GM12878 (cell line): ENCODE measurements at regions not wholly inside any gene's neighbourhood (a gene's known extent, or its start where the extent isn't known, plus 50 kb on each side); places are given as distances from the start of the nearest gene placed in this dataset.

Experiments
- BHLHE40 ChIP-seq, 2 experiments: fragments of 450-650 bp in 1 of 2; IDR thresholded peaks; 2 replicates each; pipeline ENCODE4 v1.6.1; 2011 to 2017; ENCODE audit warnings: low read depth in 2 of 2, borderline replicate concordance in 1 of 2, improper control_type of control experiment in 1 of 2, low read length in 1 of 2, mild to moderate bottlenecking in 1 of 2
- CEBPB ChIP-seq, 2 experiments: fragments of 150-350 bp in 1 of 2; IDR thresholded peaks; 2 replicates each; pipeline ENCODE4 v1.6.1; 2012 to 2014; ENCODE audit warnings: low read depth in 2 of 2, low read length in 2 of 2, borderline replicate concordance in 1 of 2, inconsistent platforms in 1 of 2
- CREB1 ChIP-seq: IDR thresholded peaks from 2 replicates; pipeline ENCODE4 v1.6.1; 2012; ENCODE audit warnings: low read depth, mild to moderate bottlenecking, inconsistent platforms
- FOXM1 ChIP-seq: IDR thresholded peaks from 2 replicates; pipeline ENCODE4 v1.6.1; 2012; ENCODE audit warnings: low read depth, mild to moderate bottlenecking, inconsistent platforms, low read length, moderate library complexity
- MAX ChIP-seq: IDR thresholded peaks from 2 replicates; pipeline ENCODE4 v1.6.1; 2012; ENCODE audit warnings: low read depth, low read length, improper control_type of control experiment
- NFIC ChIP-seq: IDR thresholded peaks from 2 replicates; pipeline ENCODE4 v1.6.1; 2012; ENCODE audit warnings: low read depth, mild to moderate bottlenecking, inconsistent platforms, low read length, moderate library complexity
- PAX5 ChIP-seq: IDR thresholded peaks from 2 replicates; pipeline ENCODE4 v1.6.1; 2011; ENCODE audit warnings: low read depth, low read length, borderline replicate concordance
- PML ChIP-seq: IDR thresholded peaks from 2 replicates; pipeline ENCODE4 v1.6.1; 2012; ENCODE audit warnings: low read length, inconsistent platforms
- POLR2A ChIP-seq: IDR thresholded peaks from 2 replicates; pipeline ENCODE4 v1.6.1; 2011; ENCODE audit warnings: low read depth, mild to moderate bottlenecking, low read length
- RELB ChIP-seq: fragments of 450-650 bp; IDR thresholded peaks from 2 replicates; pipeline ENCODE4 v1.6.1; 2017; ENCODE audit warnings: low read depth, mild to moderate bottlenecking, moderate library complexity
- RUNX3 ChIP-seq: IDR thresholded peaks from 2 replicates; pipeline ENCODE4 v1.6.1; 2012; ENCODE audit warnings: low read length, inconsistent platforms
- SMC3 ChIP-seq: IDR thresholded peaks from 2 replicates; pipeline ENCODE4 v1.6.1; 2011; ENCODE audit warnings: low read length, improper control_type of control experiment, borderline replicate concordance
- YY1 ChIP-seq: IDR thresholded peaks from 2 replicates; pipeline ENCODE4 v1.6.1; 2011; ENCODE audit warnings: low read depth, mild to moderate bottlenecking, low read length
- ZNF217 ChIP-seq: fragments of 450-650 bp; IDR thresholded peaks from 2 replicates; pipeline ENCODE4 v1.6.1; 2017; ENCODE audit warnings: antibody characterized with exemption, mild to moderate bottlenecking
- ZNF24 ChIP-seq: fragments of 450-650 bp; IDR thresholded peaks from 2 replicates; pipeline ENCODE4 v1.6.1; 2017; ENCODE audit warnings: antibody characterized with exemption, mild to moderate bottlenecking
- TF ChIP-seq, protein P1 (sequence below), 3 experiments: IDR thresholded peaks in 2 of 3; conservative IDR thresholded peaks in 1 of 3; 2 replicates each; pipeline ENCODE4 v1.5.1; 2011; ENCODE audit warnings: low read depth in 3 of 3, low read length in 3 of 3, mild to moderate bottlenecking in 3 of 3, control low read depth in 2 of 3, moderate library complexity in 2 of 3, inconsistent platforms in 1 of 3, mixed read lengths in 1 of 3; ENCODE audit not compliant: control insufficient read depth in 2 of 3, insufficient read depth in 1 of 3; ENCODE audit errors: extremely low read depth in 1 of 3

DNA sequence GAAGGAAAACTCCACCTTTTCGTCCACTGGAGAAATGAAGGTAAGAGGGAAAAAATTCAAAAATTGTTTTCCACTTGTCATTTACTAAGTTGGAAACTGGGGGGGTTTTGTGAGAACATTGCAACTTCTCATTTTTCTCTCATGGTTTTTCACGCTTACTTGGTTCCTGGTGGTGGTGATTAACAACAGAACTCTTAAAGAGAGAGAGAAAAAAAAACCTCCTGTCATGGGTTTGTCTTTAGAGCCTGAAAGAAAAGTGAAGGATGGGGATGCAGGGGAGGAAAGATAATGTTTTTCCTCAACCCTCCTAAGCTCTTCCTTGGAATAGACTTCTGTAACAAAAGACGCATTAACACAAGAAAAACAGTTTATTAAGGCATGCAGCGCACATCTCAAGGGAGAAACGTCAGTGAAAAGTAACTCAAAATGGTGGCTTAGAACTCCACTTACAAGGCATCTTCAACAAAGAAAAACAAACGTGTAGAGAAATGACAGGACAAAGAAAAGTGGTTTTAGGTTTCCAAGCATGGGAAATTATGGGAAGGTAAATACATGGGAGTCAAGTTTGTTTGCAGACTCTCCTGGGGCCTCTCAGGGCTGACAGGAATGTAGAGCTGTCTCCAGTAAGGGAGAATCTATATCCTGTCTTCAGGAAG lies 81.9 kb upstream of the ATF7IP start (continued):
- TF ChIP-seq RELB (peak; percentile 82; the same call in 1 of the 2 replicates), POLR2A (no peak), CEBPB (IDR thresholded peaks at IDR 0.05; ENCODE audit: borderline replicate concordance in 1 of 2, low read depth in 2 of 2, low read length in 2 of 2) (0 out of 4 replicates have a peak, but pooled peaks of 1 of the 2 experiments have one; percentile 49), MAX (no peak), PAX5 (peak; percentile 89), PML (peak; percentile 85), SMC3 (0 out of 2 replicates have a peak, but pooled peaks have one; percentile 11), ZNF24 (no peak), RUNX3 (peak; percentile 69), FOXM1 (peak; percentile 89), ZNF217 (peak; percentile 80), BHLHE40 (IDR thresholded peaks at IDR 0.05; ENCODE audit: borderline replicate concordance in 1 of 2, low read depth in 2 of 2, low read length in 1 of 2) (peak in 1 of 2 experiments; percentile 31; a peak in 1 of 4 replicates), CREB1 (peak; percentile 10; the same call in 1 of the 2 replicates), NFIC (peak; percentile 92), YY1 (peak; percentile 65; the same call in 1 of the 2 replicates)
- TF ChIP-seq, protein P1, sequence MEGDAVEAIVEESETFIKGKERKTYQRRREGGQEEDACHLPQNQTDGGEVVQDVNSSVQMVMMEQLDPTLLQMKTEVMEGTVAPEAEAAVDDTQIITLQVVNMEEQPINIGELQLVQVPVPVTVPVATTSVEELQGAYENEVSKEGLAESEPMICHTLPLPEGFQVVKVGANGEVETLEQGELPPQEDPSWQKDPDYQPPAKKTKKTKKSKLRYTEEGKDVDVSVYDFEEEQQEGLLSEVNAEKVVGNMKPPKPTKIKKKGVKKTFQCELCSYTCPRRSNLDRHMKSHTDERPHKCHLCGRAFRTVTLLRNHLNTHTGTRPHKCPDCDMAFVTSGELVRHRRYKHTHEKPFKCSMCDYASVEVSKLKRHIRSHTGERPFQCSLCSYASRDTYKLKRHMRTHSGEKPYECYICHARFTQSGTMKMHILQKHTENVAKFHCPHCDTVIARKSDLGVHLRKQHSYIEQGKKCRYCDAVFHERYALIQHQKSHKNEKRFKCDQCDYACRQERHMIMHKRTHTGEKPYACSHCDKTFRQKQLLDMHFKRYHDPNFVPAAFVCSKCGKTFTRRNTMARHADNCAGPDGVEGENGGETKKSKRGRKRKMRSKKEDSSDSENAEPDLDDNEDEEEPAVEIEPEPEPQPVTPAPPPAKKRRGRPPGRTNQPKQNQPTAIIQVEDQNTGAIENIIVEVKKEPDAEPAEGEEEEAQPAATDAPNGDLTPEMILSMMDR (IDR thresholded peaks at IDR 0.05 in 2 of 3, conservative IDR thresholded peaks at IDR 0.05 in 1 of 3; ENCODE audit: control insufficient read depth in 2 of 3, extremely low read depth in 1 of 3, insufficient read depth in 1 of 3, low read depth in 3 of 3, low read length in 3 of 3) = no peak
